GM21528 (cell line): ENCODE measurements at regions not wholly inside any gene's neighbourhood (a gene's known extent, or its start where the extent isn't known, plus 50 kb on each side); places are given as distances from the start of the nearest gene placed in this dataset.
"Not testable (repeated sequence)": the region's sequence is repeated elsewhere in the genome, so short reads cannot be mapped to it uniquely, and the experiment has no call there.

Experiments used
- ATAC-seq: cut with Tn5 transposase; IDR thresholded peaks from one replicate; pipeline ENCODE4 v1.9.1; 2021; ENCODE audit warnings: mild to moderate bottlenecking, moderate library complexity; ENCODE audit not compliant: unreplicated experiment, low FRiP score

DNA sequence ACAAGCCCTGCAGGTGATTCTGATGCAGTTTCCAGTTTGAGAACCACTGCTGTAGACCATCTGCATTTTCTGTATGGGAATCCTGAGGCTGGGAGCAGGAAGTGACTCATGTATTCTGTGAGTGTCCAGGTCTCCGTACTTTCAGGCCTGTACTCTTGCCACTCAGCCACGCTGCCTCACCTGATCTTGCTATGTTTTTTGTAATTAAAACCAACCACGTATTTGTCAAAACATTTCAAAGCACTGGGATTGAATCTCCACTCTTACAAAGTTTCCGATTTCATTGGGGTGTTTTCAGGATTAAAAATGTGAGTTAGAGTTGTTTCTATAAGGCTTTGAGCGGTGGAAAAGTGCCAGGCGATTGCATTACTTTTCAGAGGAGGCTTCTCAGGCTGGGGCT, 2907.5 kb downstream of the RPIA start:
- ATAC-seq, result not testable (repeated sequence)

DNA sequence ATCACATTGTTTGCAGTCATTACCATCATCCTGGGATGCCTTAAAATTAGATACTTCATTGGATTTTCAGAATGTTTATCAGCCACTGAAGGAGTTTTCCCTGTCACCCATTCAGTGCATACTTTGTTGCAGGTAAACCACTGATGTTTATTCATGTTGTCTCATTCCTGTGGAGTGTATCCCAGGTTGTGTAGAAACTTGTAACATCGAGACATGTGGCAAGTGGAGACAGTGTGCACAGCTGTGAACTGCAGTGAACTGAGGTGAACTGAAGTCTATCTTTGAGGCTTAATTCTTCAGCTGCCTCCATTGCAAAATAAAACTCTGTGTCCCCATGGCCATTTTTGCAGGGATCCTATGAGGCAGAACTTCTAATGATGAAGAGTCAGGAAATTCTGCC, 2911.4 kb downstream of the RPIA start:
- not testable (repeated sequence) for ATAC-seq

DNA sequence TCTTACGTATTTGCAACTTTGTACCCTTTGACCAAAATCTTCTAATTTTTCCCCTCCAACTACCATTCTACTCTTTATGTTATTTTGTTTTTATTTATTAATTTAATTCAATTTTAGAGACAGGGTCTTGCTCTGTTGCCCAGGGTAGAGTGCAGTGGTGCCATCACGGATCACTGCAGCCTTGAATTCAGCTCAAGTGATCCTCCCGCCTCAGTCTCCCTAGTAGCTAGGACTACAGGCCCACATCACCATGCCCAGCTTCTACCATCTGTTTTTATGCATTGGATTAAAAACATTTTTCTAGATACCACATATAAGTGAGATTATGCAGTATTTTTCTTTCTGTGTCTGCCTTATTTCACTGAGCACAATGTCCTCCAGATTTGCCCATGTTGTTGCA, 2912.5 kb downstream of the RPIA start:
- not testable (repeated sequence) for ATAC-seq

DNA sequence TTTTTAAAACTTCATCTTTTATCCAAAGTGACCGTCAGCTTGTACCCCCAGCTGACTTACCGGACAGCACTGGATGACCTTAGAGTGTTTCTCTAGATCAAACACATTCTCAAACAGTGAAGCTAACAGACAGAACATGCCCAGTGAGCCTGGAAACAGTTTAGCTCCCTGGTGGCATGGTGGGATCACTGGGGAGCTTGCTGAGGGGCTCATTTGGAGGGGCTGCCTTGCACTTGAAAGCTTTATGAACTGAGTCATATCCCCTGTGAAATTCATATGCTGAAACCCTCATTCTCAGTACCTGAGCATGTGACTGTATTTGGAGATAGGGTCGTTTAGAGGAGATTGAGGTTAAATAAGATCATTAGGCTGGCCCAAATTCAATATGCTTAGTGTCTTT, 2913.2 kb downstream of the RPIA start:
- not testable (repeated sequence) for ATAC-seq

DNA sequence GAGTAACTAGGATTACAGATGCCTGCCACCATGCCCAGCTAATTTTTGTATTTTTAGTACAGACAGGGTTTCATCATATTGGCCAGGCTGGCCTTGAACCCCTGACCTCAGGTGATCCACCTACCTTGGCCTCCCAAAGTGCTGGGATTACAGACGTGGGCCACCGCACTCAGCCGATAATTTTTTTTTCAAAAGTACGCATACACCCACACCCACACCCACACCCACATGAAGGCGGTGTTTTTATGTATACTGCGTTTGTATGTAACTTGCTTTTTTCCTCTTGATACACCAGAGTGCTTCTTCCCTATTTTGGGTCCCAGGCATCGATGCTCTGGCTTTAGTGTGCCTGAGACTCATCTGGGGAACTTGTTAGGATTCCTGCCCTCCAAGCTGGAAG, 2932.3 kb downstream of the RPIA start:
- ATAC-seq, result not testable (repeated sequence)

DNA sequence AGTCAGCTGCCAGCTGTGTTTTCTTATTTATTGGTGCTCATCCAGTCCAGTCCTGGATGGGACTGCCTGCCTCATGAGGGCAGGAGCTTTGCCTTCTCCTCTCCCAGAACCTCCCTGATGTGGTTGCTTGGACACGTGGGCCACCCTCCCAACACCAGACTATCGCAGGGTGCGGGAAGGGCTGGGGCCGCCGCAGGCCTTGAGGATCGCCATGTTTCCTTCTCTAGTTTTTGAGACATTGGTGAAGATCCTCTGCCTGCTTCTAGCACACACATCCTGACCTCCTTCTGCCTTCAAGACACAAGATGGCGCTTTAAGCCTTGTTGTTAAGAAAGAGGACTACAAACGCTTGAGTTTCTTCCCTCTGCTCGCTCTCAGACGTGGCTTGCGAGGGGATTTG, 2937.0 kb downstream of the RPIA start:
- not testable (repeated sequence) for ATAC-seq

DNA sequence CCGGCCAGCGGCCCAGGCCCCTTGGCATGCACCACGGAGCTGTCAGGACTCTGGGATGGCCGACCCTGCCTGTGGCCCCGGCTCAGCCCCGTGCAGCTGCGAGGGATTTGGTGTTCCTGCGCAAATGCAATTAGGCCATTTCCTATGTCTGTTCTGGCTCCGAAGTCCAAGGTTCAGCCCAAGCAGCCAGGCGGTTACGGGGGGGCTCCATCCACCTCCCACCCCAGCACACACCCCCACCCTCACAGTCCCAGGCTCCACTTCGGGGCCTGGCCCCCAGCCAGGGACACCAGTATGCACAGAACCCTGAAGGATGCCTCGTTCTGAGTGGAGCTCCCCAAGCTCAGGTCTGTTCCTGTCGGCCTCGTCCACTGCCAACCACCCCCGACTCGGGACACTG, 2965.7 kb downstream of the RPIA start:
- ATAC-seq, result not testable (repeated sequence)

DNA sequence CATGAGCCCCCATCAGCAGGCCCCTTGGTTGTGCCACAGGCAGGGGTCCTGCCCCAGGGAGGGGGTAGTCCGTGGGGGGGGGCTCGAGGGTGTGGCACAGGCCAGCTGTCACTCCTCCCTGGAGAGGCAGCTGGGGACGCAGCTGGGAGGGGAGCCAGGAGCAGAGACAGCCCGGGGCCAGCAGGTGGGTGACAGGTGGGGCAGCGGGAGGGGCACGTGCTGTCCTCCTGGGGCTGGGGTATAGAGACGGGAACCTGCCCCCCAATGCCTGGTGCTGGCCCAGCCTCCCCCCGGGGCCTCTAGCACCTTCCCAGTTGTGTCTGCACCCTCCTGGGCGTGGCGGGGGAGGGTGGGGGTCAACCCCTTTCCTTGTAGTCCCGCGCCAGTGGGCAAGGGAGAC, 2966.9 kb downstream of the RPIA start:
- not testable (repeated sequence) for ATAC-seq

DNA sequence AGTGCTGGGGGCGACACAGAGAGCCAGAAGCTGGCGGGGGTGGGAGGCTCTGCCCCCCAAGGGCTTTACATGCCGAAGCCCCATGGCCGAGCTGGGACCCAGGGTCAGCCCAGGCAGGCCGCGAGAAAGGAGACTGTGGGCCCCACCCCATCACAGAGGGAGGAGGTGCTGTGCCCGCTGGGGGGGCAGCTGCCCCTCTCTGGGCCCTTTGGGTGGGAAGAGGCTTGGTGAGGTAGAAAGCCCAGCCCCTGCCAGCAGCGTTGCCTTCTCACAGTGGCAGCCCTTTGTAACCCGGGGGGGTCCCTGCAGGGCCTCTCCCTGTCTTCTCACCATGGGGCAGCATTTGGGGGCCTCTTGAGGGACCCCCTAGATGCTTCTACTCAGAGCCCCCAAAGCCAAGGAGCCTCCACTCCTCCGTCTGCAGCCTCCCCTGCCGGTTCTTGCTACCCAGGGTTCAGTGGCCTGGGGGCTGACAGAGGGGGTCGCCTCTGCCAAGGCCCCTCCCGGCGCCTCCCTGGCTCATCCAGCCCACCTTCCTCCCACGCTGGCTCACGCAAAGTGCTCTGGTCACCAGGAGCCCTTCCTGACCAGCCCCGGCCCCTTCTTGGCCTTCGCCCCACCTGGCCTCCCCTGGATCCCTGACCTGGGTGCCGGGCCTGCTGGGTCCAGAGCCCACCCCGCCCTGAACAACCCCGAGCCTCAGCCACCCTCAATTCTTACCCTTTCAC, 2967.9 kb downstream of the RPIA start:
- not testable (repeated sequence) for ATAC-seq

DNA sequence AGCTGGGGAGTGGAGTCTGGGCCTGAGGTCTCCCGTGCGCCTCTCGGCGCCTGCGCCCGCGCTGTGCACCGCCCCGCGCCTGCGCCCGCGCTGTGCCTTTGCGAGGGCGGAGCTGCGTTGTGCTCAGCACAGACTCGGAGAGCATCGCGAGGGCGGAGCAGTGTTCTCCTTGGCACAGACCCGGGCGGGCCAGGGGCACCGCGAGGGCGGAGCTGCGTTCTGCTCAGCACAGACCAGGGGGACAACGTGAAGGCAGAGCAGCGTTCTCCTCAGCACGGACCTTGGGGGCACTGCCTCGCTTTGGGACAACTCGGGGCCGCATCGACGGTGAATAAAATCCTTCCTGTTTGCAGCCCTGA, 2968.4 kb downstream of the RPIA start:
- ATAC-seq, result peak; percentile 94

DNA sequence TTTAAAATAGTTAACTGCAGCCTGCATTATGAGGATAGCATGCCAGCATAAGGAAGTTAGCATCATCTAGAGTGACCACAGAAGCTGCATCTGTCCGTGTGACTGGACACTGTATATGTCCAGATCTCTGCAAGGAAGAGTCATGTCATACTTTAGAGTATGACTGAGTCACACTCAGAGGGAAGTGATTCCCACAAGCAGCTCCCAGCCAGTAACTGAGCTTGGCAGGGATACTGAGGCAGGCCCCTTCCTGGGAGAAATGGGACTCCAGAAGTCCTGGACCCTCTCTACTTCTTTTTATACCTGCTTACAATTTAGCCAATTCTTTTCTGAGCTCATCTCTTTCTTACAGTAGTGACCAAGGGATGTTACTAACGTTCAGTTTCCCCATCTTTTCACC, 2975.9 kb downstream of the RPIA start:
- not testable (repeated sequence) for ATAC-seq

DNA sequence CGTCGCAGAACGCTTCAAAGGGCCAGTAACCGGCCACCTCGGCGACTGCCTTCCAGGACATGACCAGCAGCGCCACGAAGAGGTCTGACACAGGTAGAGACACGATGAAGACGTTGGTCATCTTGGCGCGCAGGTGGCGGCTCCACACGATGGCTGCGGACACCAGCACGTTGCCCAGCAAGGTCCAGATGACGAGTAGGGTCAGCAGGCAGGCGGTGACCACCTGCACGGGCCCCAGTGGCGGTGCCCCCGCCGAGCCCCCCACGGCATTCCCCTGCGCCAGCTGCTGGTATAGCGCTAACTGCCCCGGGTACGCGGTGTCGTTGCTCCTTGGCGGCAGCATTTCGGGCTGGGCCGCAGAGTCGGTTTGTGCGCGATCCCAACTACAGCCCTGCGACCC, 2994.1 kb downstream of the RPIA start:
- ATAC-seq, result not testable (repeated sequence)

DNA sequence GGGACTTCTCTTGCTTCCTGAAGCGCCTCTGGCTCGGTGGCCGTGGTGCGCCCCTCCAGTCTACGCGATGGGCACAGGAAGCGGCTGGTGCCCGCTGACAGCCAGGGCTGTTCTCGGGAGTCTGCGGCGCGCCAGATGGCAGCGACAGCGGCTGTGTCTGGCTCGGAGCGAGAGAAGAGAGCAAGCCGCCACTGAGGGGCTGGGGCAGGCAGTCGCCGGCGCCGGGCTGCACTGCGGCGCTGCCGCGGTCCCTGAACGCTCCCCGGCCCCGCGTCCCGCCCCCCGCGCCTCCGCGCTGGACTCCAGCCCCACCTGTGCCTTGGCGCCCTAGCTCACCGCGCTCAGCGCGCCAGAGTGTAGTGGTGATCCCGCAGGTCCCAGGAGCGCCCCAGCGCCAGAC, 2994.6 kb downstream of the RPIA start:
- ATAC-seq, result not testable (repeated sequence)
